Fibroblast of skin of left quadriceps (primary cell): ENCODE measurements at regions not wholly inside any gene's neighbourhood (a gene's known extent, or its start where the extent isn't known, plus 50 kb on each side); places are given as distances from the start of the nearest gene placed in this dataset.
"Not testable (repeated sequence)": the region's sequence is repeated elsewhere in the genome, so short reads cannot be mapped to it uniquely, and the experiment has no call there.

Experiments
- DNase-seq, 2 experiments: peaks; one replicate each; pipeline ENCODE4 v3.0.0-alpha.2; 2013; ENCODE audit warnings: low read depth in 2 of 2

- no peak for DNase-seq
These were observed 362.7 kb upstream of the SYT1 start for GRCh38 chr12:78501825-78502224.

- DNase-seq = no peak
These were observed 345.2 kb upstream of the SYT1 start for GRCh38 chr12:78519422-78519821.

- peak; percentile 41 to 48 for DNase-seq
These were observed 334.3 kb upstream of the SYT1 start for GRCh38 chr12:78530100-78530765.

GRCh38 chr12:78531831-78532458 lies 332.6 kb upstream of the SYT1 start:
- DNase-seq = no peak

- DNase-seq = no peak
These were observed 330.3 kb upstream of the SYT1 start for GRCh38 chr12:78534311-78534710.

- DNase-seq = no peak
These were observed 323.8 kb upstream of the SYT1 start for GRCh38 chr12:78540606-78541336.

- no peak for DNase-seq
These were observed 313.7 kb upstream of the SYT1 start for GRCh38 chr12:78550831-78551230.

GRCh38 chr12:78555802-78556201 lies 308.8 kb upstream of the SYT1 start:
- DNase-seq = no peak

- no peak for DNase-seq
These were observed 307.9 kb upstream of the SYT1 start for GRCh38 chr12:78556651-78557050.

GRCh38 chr12:78559416-78559815 lies 305.2 kb upstream of the SYT1 start:
- peak in 1 of 2 experiments; percentile 11 for DNase-seq

- DNase-seq = no peak
These were observed 304.7 kb upstream of the SYT1 start for GRCh38 chr12:78559886-78560285.

GRCh38 chr12:78560633-78561032 lies 303.9 kb upstream of the SYT1 start:
- DNase-seq = no peak

- DNase-seq = no peak
These were observed 302.0 kb upstream of the SYT1 start for GRCh38 chr12:78562368-78563205.

- no peak for DNase-seq
These were observed 300.7 kb upstream of the SYT1 start for GRCh38 chr12:78563826-78564225.

GRCh38 chr12:78566456-78566855 lies 298.1 kb upstream of the SYT1 start:
- no peak for DNase-seq

- no peak for DNase-seq
These were observed 296.1 kb upstream of the SYT1 start for GRCh38 chr12:78568321-78569020.

GRCh38 chr12:78571953-78572352 lies 292.6 kb upstream of the SYT1 start:
- DNase-seq = no peak

GRCh38 chr12:78575208-78575607 lies 289.4 kb upstream of the SYT1 start:
- DNase-seq = not testable (repeated sequence)

GRCh38 chr12:78579846-78580245 lies 284.7 kb upstream of the SYT1 start:
- DNase-seq = no peak

GRCh38 chr12:78580296-78580695 lies 284.3 kb upstream of the SYT1 start:
- no peak for DNase-seq

GRCh38 chr12:78584695-78585094 lies 279.9 kb upstream of the SYT1 start:
- no peak for DNase-seq
